ENCODE measurements at regions not wholly inside any gene's neighbourhood (a gene's known extent, or its start where the extent isn't known, plus 50 kb on each side); places are given as distances from the start of the nearest gene placed in this dataset.

- no peaks in the 10 kb centered on the region for H3K27me3 ChIP-seq (replicated peaks)
- no peak overlapping the region for H3K27ac ChIP-seq
- H3K4me3 ChIP-seq (ENCODE audit: low read depth, low read length): no peak overlapping the region
- TF ChIP-seq CTCF (IDR thresholded peaks at IDR 0.05; ENCODE audit: low read depth, low read length, missing control alignments): no peak
- DNase-seq: no peak
- H3K36me3 ChIP-seq (replicated peaks): no peaks in the 10 kb centered on the region
- in situ Hi-C loops (cut with HindIII; ENCODE audit: low pct_ligation_motif_present, low sequenced_read_pairs): no loop called here
Observed at GRCh38 chr2:43138441-43138840, 88.0 kb downstream of the ZFP36L2 start.

- H3K27me3 ChIP-seq (replicated peaks): no peaks in the 10 kb centered on the region
- in situ Hi-C loops (cut with HindIII; ENCODE audit: low pct_ligation_motif_present, low sequenced_read_pairs): no loop called here
- no peak overlapping the region for H3K27ac ChIP-seq
- H3K4me3 ChIP-seq (ENCODE audit: low read depth, low read length): no peak overlapping the region
- DNase-seq: no peak
- no peaks in the 10 kb centered on the region for H3K36me3 ChIP-seq (replicated peaks)
- TF ChIP-seq CTCF (IDR thresholded peaks at IDR 0.05; ENCODE audit: low read depth, low read length, missing control alignments): no peak
Observed at GRCh38 chr2:43136876-43137275, 89.5 kb downstream of the ZFP36L2 start.

- TF ChIP-seq CTCF (IDR thresholded peaks at IDR 0.05; ENCODE audit: low read depth, low read length, missing control alignments): no peak
- no peak overlapping the region for H3K27ac ChIP-seq
- no peak overlapping the region for H3K4me3 ChIP-seq (ENCODE audit: low read depth, low read length)
- H3K36me3 ChIP-seq (replicated peaks): no peaks in the 10 kb centered on the region
- no peak for DNase-seq
- in situ Hi-C loops (cut with HindIII; ENCODE audit: low pct_ligation_motif_present, low sequenced_read_pairs): no loop called here
- H3K27me3 ChIP-seq (replicated peaks): no peaks in the 10 kb centered on the region
Observed at GRCh38 chr2:43136011-43136799, 90.2 kb downstream of the ZFP36L2 start.

GRCh38 chr2:43135583-43135982, 90.8 kb downstream of the ZFP36L2 start:
- H3K27me3 ChIP-seq (replicated peaks): no peaks in the 10 kb centered on the region
- no peaks in the 10 kb centered on the region for H3K36me3 ChIP-seq (replicated peaks)
- no peak for TF ChIP-seq CTCF (IDR thresholded peaks at IDR 0.05; ENCODE audit: low read depth, low read length, missing control alignments)
- H3K27ac ChIP-seq: no peak overlapping the region
- H3K4me3 ChIP-seq (ENCODE audit: low read depth, low read length): no peak overlapping the region
- in situ Hi-C loops (cut with HindIII; ENCODE audit: low pct_ligation_motif_present, low sequenced_read_pairs): no loop called here
- no peak for DNase-seq

GRCh38 chr2:43134571-43134889, 91.9 kb downstream of the ZFP36L2 start:
- DNase-seq: no peak
- Histone ChIP-seq H3K27me3 (replicated peaks) (no peaks in the 10 kb centered on the region), H3K4me3 (ENCODE audit: low read depth, low read length) (no peak overlapping the region), H3K36me3 (replicated peaks) (no peaks in the 10 kb centered on the region), H3K27ac (no peak overlapping the region)
- TF ChIP-seq CTCF (IDR thresholded peaks at IDR 0.05; ENCODE audit: low read depth, low read length, missing control alignments): no peak
- in situ Hi-C loops (cut with HindIII; ENCODE audit: low pct_ligation_motif_present, low sequenced_read_pairs): no loop called here
